GM13976 (cell line): ENCODE measurements at regions not wholly inside any gene's neighbourhood (a gene's known extent, or its start where the extent isn't known, plus 50 kb on each side); places are given as distances from the start of the nearest gene placed in this dataset.

Source experiments
- DNase-seq: peaks from one replicate; pipeline ENCODE4 v3.0.0; 2012; ENCODE audit warnings: low spot score
- CTCF ChIP-seq: IDR thresholded peaks from 2 replicates; pipeline ENCODE4 v1.5.1; 2012; ENCODE audit warnings: borderline replicate concordance, mild to moderate bottlenecking; ENCODE audit not compliant: insufficient read depth; ENCODE audit errors: extremely low read depth, missing control alignments, control extremely low read depth
- in situ Hi-C: fragments of 300-500 bp; cut with MboI; formaldehyde crosslinking; loops from one replicate; pipeline ENCODE4 v1.12.0; 2022; ENCODE audit warnings: low sequenced_read_pairs, mixed read lengths, inconsistent platforms; ENCODE audit not compliant: unreplicated experiment

GRCh38 chr14:59100205-59100604, 88.3 kb upstream of the DAAM1 start:
- DNase-seq, result no peak
- in situ Hi-C loops, result no loop called here
- TF ChIP-seq CTCF, result no peak

- in situ Hi-C loops, result no loop called here
- no peak for TF ChIP-seq CTCF
- DNase-seq, result no peak
Measured at GRCh38 chr14:59101476-59101875, 87.0 kb upstream of the DAAM1 start.

GRCh38 chr14:59103396-59103795, 85.1 kb upstream of the DAAM1 start:
- TF ChIP-seq CTCF, result no peak
- in situ Hi-C loops, result no loop called here
- no peak for DNase-seq

- DNase-seq, result no peak
- in situ Hi-C loops, result no loop called here
- no peak for TF ChIP-seq CTCF
Measured at GRCh38 chr14:59107819-59108218, 80.6 kb upstream of the DAAM1 start.

- DNase-seq, result peak; percentile 7
- no peak for TF ChIP-seq CTCF
- in situ Hi-C loops, result no loop called here
Measured at GRCh38 chr14:59116984-59117415, 71.5 kb upstream of the DAAM1 start.

GRCh38 chr14:59117754-59118528, 70.5 kb upstream of the DAAM1 start:
- in situ Hi-C loops, result no loop called here
- TF ChIP-seq CTCF, result no peak
- DNase-seq, result no peak
